NB4 (cell line): ENCODE measurements at regions not wholly inside any gene's neighbourhood (a gene's known extent, or its start where the extent isn't known, plus 50 kb on each side); places are given as distances from the start of the nearest gene placed in this dataset.

ENCODE experiments used
- DNase-seq: peaks from one replicate; pipeline ENCODE4 v3.0.0; 2010; ENCODE audit warnings: low read depth
- H3K4me3 ChIP-seq: one replicate; pipeline ENCODE4 v1.5.1; 2011; ENCODE audit warnings: mild to moderate bottlenecking, low read depth, low read length, moderate library complexity
- CTCF ChIP-seq: IDR thresholded peaks from one replicate; pipeline ENCODE4 v1.5.1; 2012; ENCODE audit warnings: low read depth, low read length
- MAX ChIP-seq: IDR thresholded peaks from 2 replicates; pipeline ENCODE4 v1.6.1; 2011; ENCODE audit warnings: low read depth, low read length
- MYC ChIP-seq: IDR thresholded peaks from 2 replicates; pipeline ENCODE4 v1.6.1; 2011; ENCODE audit warnings: low read depth, low read length
- POLR2A ChIP-seq: IDR thresholded peaks from 2 replicates; pipeline ENCODE4 v1.6.1; 2011; ENCODE audit warnings: mild to moderate bottlenecking; ENCODE audit not compliant: insufficient read length; ENCODE audit errors: extremely low read depth

- DNase-seq: no peak
- TF ChIP-seq MAX: no peak
- TF ChIP-seq POLR2A: no peak
- TF ChIP-seq MYC: no peak
- TF ChIP-seq CTCF: no peak
- no peak overlapping the region for H3K4me3 ChIP-seq
Observed at GRCh38 chr16:87027056-87027616, 290.1 kb downstream of the C16orf95 start.

GRCh38 chr16:87028481-87029320 lies 288.5 kb downstream of the C16orf95 start:
- TF ChIP-seq MYC: no peak
- no peak for TF ChIP-seq CTCF
- no peak for TF ChIP-seq MAX
- no peak for TF ChIP-seq POLR2A
- DNase-seq: no peak
- H3K4me3 ChIP-seq: no peak overlapping the region

- TF ChIP-seq POLR2A: no peak
- no peak for TF ChIP-seq MAX
- no peak for TF ChIP-seq MYC
- no peak for TF ChIP-seq CTCF
- no peak for DNase-seq
- no peak overlapping the region for H3K4me3 ChIP-seq
Observed at GRCh38 chr16:87032554-87032953, 284.6 kb downstream of the C16orf95 start.

- no peak for TF ChIP-seq MYC
- TF ChIP-seq MAX: no peak
- no peak for TF ChIP-seq POLR2A
- no peak for TF ChIP-seq CTCF
Observed at GRCh38 chr16:87033021-87033471, 284.1 kb downstream of the C16orf95 start.

GRCh38 chr16:87033541-87034300 lies 283.5 kb downstream of the C16orf95 start:
- no peak overlapping the region for H3K4me3 ChIP-seq
- no peak for TF ChIP-seq POLR2A
- no peak for TF ChIP-seq CTCF
- TF ChIP-seq MAX: no peak
- TF ChIP-seq MYC: no peak
- no peak for DNase-seq

More at GRCh38 chr16:87033021-87033471, 284.1 kb downstream of the C16orf95 start:
- no peak overlapping the region for H3K4me3 ChIP-seq
- no peak for DNase-seq
